Lower leg skin (tissue), 3 donors: ENCODE measurements at regions not wholly inside any gene's neighbourhood (a gene's known extent, or its start where the extent isn't known, plus 50 kb on each side); places are given as distances from the start of the nearest gene placed in this dataset.

Experiments
- POLR2A ChIP-seq, 2 donors: fragments of 450-650 bp; IDR thresholded peaks; one replicate each; pipeline ENCODE4 v1.6.1; 2016 to 2017; ENCODE audit warnings: antibody characterized with exemption in 2 of 2, mild to moderate bottlenecking in 1 of 2, moderate library complexity in 1 of 2
- TF ChIP-seq, protein P1 (sequence below), 3 donors: fragments of 450-650 bp; IDR thresholded peaks; one replicate each; pipeline ENCODE4 v1.5.1; 2016; ENCODE audit warnings: antibody characterized with exemption in 3 of 3, mild to moderate bottlenecking in 3 of 3, moderate library complexity in 2 of 3

- TF ChIP-seq POLR2A (IDR thresholded peaks at IDR 0.05): no peak
- TF ChIP-seq, protein P1, sequence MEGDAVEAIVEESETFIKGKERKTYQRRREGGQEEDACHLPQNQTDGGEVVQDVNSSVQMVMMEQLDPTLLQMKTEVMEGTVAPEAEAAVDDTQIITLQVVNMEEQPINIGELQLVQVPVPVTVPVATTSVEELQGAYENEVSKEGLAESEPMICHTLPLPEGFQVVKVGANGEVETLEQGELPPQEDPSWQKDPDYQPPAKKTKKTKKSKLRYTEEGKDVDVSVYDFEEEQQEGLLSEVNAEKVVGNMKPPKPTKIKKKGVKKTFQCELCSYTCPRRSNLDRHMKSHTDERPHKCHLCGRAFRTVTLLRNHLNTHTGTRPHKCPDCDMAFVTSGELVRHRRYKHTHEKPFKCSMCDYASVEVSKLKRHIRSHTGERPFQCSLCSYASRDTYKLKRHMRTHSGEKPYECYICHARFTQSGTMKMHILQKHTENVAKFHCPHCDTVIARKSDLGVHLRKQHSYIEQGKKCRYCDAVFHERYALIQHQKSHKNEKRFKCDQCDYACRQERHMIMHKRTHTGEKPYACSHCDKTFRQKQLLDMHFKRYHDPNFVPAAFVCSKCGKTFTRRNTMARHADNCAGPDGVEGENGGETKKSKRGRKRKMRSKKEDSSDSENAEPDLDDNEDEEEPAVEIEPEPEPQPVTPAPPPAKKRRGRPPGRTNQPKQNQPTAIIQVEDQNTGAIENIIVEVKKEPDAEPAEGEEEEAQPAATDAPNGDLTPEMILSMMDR (IDR thresholded peaks at IDR 0.05): no peak
Observed at GRCh38 chr17:64787255-64787920, 125.3 kb upstream of the SMURF2 start.
